ENCODE measurements at regions not wholly inside any gene's neighbourhood (a gene's known extent, or its start where the extent isn't known, plus 50 kb on each side); places are given as distances from the start of the nearest gene placed in this dataset.

DNA sequence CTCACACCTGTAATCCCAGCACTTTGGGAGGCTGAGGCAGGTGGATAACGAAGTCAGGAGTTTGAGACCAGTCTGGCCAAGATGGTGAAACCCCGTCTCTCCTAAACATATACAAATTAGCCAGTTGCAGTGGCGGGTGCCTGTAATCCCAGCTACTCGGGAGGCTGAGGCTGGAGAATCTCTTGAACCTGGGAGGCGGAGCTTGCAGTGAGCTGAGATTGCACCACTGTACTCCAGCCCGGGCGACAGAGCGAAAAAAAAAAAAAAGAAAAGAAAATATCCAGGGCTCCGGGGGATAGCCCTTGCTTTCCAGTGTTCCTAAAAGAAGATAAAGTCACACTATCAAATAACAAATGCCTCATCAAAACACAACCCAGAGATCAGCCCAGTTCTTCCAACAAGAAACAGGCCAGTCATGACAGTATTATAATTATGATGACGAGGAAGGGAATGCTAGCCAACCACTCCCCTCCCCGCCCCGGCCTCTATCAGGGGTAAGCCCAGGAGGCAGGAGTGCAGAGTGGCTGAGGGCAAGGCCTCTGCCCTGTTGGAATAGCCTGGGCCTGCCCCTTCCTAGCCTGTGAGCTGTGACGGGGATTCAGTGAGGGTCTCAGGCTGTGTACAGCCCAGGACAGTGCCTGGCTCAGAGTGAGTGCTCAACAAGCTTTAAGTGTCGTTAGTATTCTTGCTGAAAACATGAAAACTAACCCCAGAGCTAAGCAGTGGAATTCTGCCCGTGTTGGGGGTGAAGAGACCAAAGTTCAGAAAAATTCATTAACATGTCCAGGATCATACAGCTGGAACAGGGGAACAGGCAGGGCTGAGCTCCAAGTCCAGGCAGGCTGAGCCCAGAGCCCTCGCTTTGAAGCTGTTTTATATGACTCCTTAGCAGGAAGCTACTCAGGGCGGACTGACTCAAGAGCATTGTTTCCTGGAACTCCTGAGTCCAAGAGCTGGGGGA, 54.3 kb downstream of the FAM241B start (continued):
- TF ChIP-seq, protein P1, sequence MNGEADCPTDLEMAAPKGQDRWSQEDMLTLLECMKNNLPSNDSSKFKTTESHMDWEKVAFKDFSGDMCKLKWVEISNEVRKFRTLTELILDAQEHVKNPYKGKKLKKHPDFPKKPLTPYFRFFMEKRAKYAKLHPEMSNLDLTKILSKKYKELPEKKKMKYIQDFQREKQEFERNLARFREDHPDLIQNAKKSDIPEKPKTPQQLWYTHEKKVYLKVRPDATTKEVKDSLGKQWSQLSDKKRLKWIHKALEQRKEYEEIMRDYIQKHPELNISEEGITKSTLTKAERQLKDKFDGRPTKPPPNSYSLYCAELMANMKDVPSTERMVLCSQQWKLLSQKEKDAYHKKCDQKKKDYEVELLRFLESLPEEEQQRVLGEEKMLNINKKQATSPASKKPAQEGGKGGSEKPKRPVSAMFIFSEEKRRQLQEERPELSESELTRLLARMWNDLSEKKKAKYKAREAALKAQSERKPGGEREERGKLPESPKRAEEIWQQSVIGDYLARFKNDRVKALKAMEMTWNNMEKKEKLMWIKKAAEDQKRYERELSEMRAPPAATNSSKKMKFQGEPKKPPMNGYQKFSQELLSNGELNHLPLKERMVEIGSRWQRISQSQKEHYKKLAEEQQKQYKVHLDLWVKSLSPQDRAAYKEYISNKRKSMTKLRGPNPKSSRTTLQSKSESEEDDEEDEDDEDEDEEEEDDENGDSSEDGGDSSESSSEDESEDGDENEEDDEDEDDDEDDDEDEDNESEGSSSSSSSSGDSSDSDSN (CRISPR knock-in tag; IDR thresholded peaks at IDR 0.05), result 0 out of 2 replicates have a peak, but pooled peaks have one; percentile 33
- TF ChIP-seq, protein P2, sequence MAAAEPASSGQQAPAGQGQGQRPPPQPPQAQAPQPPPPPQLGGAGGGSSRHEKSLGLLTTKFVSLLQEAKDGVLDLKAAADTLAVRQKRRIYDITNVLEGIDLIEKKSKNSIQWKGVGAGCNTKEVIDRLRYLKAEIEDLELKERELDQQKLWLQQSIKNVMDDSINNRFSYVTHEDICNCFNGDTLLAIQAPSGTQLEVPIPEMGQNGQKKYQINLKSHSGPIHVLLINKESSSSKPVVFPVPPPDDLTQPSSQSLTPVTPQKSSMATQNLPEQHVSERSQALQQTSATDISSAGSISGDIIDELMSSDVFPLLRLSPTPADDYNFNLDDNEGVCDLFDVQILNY (CRISPR knock-in tag; conservative IDR thresholded peaks at IDR 0.05), result no peak
- TF ChIP-seq GABPB1 (CRISPR knock-in tag; IDR thresholded peaks at IDR 0.05), result 0 out of 2 replicates have a peak, but pooled peaks have one; percentile 11
- TF ChIP-seq, protein P3, sequence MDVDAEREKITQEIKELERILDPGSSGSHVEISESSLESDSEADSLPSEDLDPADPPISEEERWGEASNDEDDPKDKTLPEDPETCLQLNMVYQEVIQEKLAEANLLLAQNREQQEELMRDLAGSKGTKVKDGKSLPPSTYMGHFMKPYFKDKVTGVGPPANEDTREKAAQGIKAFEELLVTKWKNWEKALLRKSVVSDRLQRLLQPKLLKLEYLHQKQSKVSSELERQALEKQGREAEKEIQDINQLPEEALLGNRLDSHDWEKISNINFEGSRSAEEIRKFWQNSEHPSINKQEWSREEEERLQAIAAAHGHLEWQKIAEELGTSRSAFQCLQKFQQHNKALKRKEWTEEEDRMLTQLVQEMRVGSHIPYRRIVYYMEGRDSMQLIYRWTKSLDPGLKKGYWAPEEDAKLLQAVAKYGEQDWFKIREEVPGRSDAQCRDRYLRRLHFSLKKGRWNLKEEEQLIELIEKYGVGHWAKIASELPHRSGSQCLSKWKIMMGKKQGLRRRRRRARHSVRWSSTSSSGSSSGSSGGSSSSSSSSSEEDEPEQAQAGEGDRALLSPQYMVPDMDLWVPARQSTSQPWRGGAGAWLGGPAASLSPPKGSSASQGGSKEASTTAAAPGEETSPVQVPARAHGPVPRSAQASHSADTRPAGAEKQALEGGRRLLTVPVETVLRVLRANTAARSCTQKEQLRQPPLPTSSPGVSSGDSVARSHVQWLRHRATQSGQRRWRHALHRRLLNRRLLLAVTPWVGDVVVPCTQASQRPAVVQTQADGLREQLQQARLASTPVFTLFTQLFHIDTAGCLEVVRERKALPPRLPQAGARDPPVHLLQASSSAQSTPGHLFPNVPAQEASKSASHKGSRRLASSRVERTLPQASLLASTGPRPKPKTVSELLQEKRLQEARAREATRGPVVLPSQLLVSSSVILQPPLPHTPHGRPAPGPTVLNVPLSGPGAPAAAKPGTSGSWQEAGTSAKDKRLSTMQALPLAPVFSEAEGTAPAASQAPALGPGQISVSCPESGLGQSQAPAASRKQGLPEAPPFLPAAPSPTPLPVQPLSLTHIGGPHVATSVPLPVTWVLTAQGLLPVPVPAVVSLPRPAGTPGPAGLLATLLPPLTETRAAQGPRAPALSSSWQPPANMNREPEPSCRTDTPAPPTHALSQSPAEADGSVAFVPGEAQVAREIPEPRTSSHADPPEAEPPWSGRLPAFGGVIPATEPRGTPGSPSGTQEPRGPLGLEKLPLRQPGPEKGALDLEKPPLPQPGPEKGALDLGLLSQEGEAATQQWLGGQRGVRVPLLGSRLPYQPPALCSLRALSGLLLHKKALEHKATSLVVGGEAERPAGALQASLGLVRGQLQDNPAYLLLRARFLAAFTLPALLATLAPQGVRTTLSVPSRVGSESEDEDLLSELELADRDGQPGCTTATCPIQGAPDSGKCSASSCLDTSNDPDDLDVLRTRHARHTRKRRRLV (CRISPR knock-in tag; IDR thresholded peaks at IDR 0.05), result no peak
- peak; percentile 66 for TF ChIP-seq HNF4A (CRISPR knock-in tag; IDR thresholded peaks at IDR 0.05)
- TF ChIP-seq, protein P4, sequence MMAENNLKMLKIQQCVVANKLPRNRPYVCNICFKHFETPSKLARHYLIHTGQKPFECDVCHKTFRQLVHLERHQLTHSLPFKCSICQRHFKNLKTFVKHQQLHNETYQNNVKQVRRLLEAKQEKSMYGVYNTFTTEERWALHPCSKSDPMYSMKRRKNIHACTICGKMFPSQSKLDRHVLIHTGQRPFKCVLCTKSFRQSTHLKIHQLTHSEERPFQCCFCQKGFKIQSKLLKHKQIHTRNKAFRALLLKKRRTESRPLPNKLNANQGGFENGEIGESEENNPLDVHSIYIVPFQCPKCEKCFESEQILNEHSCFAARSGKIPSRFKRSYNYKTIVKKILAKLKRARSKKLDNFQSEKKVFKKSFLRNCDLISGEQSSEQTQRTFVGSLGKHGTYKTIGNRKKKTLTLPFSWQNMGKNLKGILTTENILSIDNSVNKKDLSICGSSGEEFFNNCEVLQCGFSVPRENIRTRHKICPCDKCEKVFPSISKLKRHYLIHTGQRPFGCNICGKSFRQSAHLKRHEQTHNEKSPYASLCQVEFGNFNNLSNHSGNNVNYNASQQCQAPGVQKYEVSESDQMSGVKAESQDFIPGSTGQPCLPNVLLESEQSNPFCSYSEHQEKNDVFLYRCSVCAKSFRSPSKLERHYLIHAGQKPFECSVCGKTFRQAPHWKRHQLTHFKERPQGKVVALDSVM (CRISPR knock-in tag; IDR thresholded peaks at IDR 0.05), result peak; percentile 47; the same call in 1 of the 2 replicates
- TF ChIP-seq, protein P5, sequence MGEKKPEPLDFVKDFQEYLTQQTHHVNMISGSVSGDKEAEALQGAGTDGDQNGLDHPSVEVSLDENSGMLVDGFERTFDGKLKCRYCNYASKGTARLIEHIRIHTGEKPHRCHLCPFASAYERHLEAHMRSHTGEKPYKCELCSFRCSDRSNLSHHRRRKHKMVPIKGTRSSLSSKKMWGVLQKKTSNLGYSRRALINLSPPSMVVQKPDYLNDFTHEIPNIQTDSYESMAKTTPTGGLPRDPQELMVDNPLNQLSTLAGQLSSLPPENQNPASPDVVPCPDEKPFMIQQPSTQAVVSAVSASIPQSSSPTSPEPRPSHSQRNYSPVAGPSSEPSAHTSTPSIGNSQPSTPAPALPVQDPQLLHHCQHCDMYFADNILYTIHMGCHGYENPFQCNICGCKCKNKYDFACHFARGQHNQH (CRISPR knock-in tag; IDR thresholded peaks at IDR 0.05), result no peak
- TF ChIP-seq NFYC (CRISPR knock-in tag; IDR thresholded peaks at IDR 0.05), result no peak
- TF ChIP-seq, protein P6, sequence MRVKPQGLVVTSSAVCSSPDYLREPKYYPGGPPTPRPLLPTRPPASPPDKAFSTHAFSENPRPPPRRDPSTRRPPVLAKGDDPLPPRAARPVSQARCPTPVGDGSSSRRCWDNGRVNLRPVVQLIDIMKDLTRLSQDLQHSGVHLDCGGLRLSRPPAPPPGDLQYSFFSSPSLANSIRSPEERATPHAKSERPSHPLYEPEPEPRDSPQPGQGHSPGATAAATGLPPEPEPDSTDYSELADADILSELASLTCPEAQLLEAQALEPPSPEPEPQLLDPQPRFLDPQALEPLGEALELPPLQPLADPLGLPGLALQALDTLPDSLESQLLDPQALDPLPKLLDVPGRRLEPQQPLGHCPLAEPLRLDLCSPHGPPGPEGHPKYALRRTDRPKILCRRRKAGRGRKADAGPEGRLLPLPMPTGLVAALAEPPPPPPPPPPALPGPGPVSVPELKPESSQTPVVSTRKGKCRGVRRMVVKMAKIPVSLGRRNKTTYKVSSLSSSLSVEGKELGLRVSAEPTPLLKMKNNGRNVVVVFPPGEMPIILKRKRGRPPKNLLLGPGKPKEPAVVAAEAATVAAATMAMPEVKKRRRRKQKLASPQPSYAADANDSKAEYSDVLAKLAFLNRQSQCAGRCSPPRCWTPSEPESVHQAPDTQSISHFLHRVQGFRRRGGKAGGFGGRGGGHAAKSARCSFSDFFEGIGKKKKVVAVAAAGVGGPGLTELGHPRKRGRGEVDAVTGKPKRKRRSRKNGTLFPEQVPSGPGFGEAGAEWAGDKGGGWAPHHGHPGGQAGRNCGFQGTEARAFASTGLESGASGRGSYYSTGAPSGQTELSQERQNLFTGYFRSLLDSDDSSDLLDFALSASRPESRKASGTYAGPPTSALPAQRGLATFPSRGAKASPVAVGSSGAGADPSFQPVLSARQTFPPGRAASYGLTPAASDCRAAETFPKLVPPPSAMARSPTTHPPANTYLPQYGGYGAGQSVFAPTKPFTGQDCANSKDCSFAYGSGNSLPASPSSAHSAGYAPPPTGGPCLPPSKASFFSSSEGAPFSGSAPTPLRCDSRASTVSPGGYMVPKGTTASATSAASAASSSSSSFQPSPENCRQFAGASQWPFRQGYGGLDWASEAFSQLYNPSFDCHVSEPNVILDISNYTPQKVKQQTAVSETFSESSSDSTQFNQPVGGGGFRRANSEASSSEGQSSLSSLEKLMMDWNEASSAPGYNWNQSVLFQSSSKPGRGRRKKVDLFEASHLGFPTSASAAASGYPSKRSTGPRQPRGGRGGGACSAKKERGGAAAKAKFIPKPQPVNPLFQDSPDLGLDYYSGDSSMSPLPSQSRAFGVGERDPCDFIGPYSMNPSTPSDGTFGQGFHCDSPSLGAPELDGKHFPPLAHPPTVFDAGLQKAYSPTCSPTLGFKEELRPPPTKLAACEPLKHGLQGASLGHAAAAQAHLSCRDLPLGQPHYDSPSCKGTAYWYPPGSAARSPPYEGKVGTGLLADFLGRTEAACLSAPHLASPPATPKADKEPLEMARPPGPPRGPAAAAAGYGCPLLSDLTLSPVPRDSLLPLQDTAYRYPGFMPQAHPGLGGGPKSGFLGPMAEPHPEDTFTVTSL (CRISPR knock-in tag; IDR thresholded peaks at IDR 0.05; ENCODE audit: borderline replicate concordance), result no peak
